ENCODE measurements at regions not wholly inside any gene's neighbourhood (a gene's known extent, or its start where the extent isn't known, plus 50 kb on each side); places are given as distances from the start of the nearest gene placed in this dataset.

GRCh38 chr21:38702196-38702595 lies 103.5 kb upstream of the ETS2 start:
- TF ChIP-seq POLR2AphosphoS2 (IDR thresholded peaks at IDR 0.05; ENCODE audit: low read depth, low read length) (no peak), CTCF (IDR thresholded peaks at IDR 0.05 in 2 of 3, conservative IDR thresholded peaks at IDR 0.05 in 1 of 3; ENCODE audit: control insufficient read depth in 2 of 3, extremely low read depth in 1 of 3, insufficient read depth in 1 of 3, low read depth in 3 of 3, low read length in 3 of 3) (no peak)
